Lower leg skin (tissue), 4 donors: ENCODE measurements at regions not wholly inside any gene's neighbourhood (a gene's known extent, or its start where the extent isn't known, plus 50 kb on each side); places are given as distances from the start of the nearest gene placed in this dataset.

Experiments used
- DNase-seq, 2 donors: peaks; one replicate each; pipeline ENCODE4 v3.0.0-alpha.2; 2019; ENCODE audit warnings: low spot score in 2 of 2
- H3K4me3 ChIP-seq: fragments of 200-600 bp; sonication (generic); 2 replicates; pipeline ENCODE4 v1.5.1; 2017; ENCODE audit warnings: mild to moderate bottlenecking, low read depth; ENCODE audit not compliant: poor library complexity, severe bottlenecking
- CTCF ChIP-seq, 3 donors: fragments of 450-650 bp; IDR thresholded peaks; one replicate each; pipeline ENCODE4 v1.5.1; 2016; ENCODE audit warnings: antibody characterized with exemption in 3 of 3, mild to moderate bottlenecking in 3 of 3, moderate library complexity in 2 of 3
- POLR2A ChIP-seq, 2 donors: fragments of 450-650 bp; IDR thresholded peaks; one replicate each; pipeline ENCODE4 v1.6.1; 2016 to 2017; ENCODE audit warnings: antibody characterized with exemption in 2 of 2, mild to moderate bottlenecking in 1 of 2, moderate library complexity in 1 of 2
- WGBS, 2 donors: methylation state at CpG; one replicate each; pipeline ENCODE4 v1.1.5; 2018; 5-methylcytosine and 5-hydroxymethylcytosine counted together
- intact Hi-C: fragments of 100-400 bp; cut with DNase I; formaldehyde crosslinking; loops from one replicate; pipeline ENCODE4 v1.15.0; 2023; ENCODE audit warnings: low total_unique reads

- no peak for DNase-seq
- intact Hi-C loops: no loop called here
- no peak overlapping the region for H3K4me3 ChIP-seq
- WGBS, 2 donors: 69 to 75% methylated on average over 7 of the region's 7 CpGs
- TF ChIP-seq CTCF (IDR thresholded peaks at IDR 0.05) (no peak), POLR2A (IDR thresholded peaks at IDR 0.05) (no peak)
Observed at GRCh38 chr3:56917361-56918110, 115.8 kb upstream of the ARHGEF3 start.

- intact Hi-C loops: no loop called here
Observed at GRCh38 chr3:56916716-56917360, 115.1 kb upstream of the ARHGEF3 start.

GRCh38 chr3:56915966-56916586, 114.3 kb upstream of the ARHGEF3 start:
- intact Hi-C loops: no loop called here
- TF ChIP-seq POLR2A (IDR thresholded peaks at IDR 0.05) (no peak), CTCF (IDR thresholded peaks at IDR 0.05) (no peak)
- 70 to 71% methylated on average over 16 of the region's 16 CpGs for WGBS, 2 donors
- no peak overlapping the region for H3K4me3 ChIP-seq
- DNase-seq: peak in 1 of 2 donors; percentile 85

More at GRCh38 chr3:56916716-56917360, 115.1 kb upstream of the ARHGEF3 start:
- 58 to 69% methylated on average over 4 of the region's 4 CpGs for WGBS, 2 donors
- H3K4me3 ChIP-seq: no peak overlapping the region
- no peak for DNase-seq
- TF ChIP-seq POLR2A (IDR thresholded peaks at IDR 0.05) (no peak), CTCF (IDR thresholded peaks at IDR 0.05) (no peak)

- intact Hi-C loops: no loop called here
- no peak overlapping the region for H3K4me3 ChIP-seq
- 62 to 63% methylated on average over 3 of the region's 3 CpGs for WGBS, 2 donors
Observed at GRCh38 chr3:56914646-56915045, 112.9 kb upstream of the ARHGEF3 start.

GRCh38 chr3:56911363-56911762, 109.6 kb upstream of the ARHGEF3 start:
- TF ChIP-seq CTCF (IDR thresholded peaks at IDR 0.05) (no peak), POLR2A (IDR thresholded peaks at IDR 0.05) (no peak)
- no peak overlapping the region for H3K4me3 ChIP-seq
- intact Hi-C loops: no loop called here
- WGBS, 2 donors: 73 to 87% methylated on average over 8 of the region's 8 CpGs
- no peak for DNase-seq

More at GRCh38 chr3:56914646-56915045, 112.9 kb upstream of the ARHGEF3 start:
- no peak for TF ChIP-seq POLR2A (IDR thresholded peaks at IDR 0.05)
- no peak for TF ChIP-seq CTCF (IDR thresholded peaks at IDR 0.05)
- DNase-seq: no peak
